ENCODE measurements at regions not wholly inside any gene's neighbourhood (a gene's known extent, or its start where the extent isn't known, plus 50 kb on each side); places are given as distances from the start of the nearest gene placed in this dataset.

GRCh38 chr4:145427991-145428390 lies 53.7 kb upstream of the SMAD1 start:
- DNase-seq (ENCODE audit: low read depth in 3 of 3, low spot score in 2 of 3) = no peak

GRCh38 chr4:145427221-145427620 lies 54.4 kb upstream of the SMAD1 start:
- DNase-seq (ENCODE audit: low read depth in 3 of 3, low spot score in 2 of 3) = no peak

- no peak for DNase-seq (ENCODE audit: low read depth in 3 of 3, low spot score in 2 of 3)
These were observed 58.5 kb upstream of the SMAD1 start for GRCh38 chr4:145423017-145423708.

GRCh38 chr4:145420595-145421214 lies 60.9 kb upstream of the SMAD1 start:
- DNase-seq (ENCODE audit: low read depth in 3 of 3, low spot score in 2 of 3) = no peak

GRCh38 chr4:145418739-145419138 lies 62.9 kb upstream of the SMAD1 start:
- no peak for DNase-seq (ENCODE audit: low read depth in 3 of 3, low spot score in 2 of 3)

GRCh38 chr4:145417348-145418130 lies 64.1 kb upstream of the SMAD1 start:
- no peak for DNase-seq (ENCODE audit: low read depth in 3 of 3, low spot score in 2 of 3)

GRCh38 chr4:145414841-145415240 lies 66.8 kb upstream of the SMAD1 start:
- DNase-seq (ENCODE audit: low read depth in 3 of 3, low spot score in 2 of 3) = no peak

- DNase-seq (ENCODE audit: low read depth in 3 of 3, low spot score in 2 of 3) = no peak
These were observed 67.4 kb upstream of the SMAD1 start for GRCh38 chr4:145414226-145414625.

- DNase-seq (ENCODE audit: low read depth in 3 of 3, low spot score in 2 of 3) = no peak
These were observed 74.7 kb upstream of the SMAD1 start for GRCh38 chr4:145406970-145407369.

- DNase-seq (ENCODE audit: low read depth in 3 of 3, low spot score in 2 of 3) = no peak
These were observed 76.9 kb upstream of the SMAD1 start for GRCh38 chr4:145404761-145405160.

- DNase-seq (ENCODE audit: low read depth in 3 of 3, low spot score in 2 of 3) = no peak
These were observed 85.1 kb upstream of the SMAD1 start for GRCh38 chr4:145396581-145396980.

- no peak for DNase-seq (ENCODE audit: low read depth in 3 of 3, low spot score in 2 of 3)
These were observed 91.1 kb upstream of the SMAD1 start for GRCh38 chr4:145390571-145390970.

- DNase-seq (ENCODE audit: low read depth in 3 of 3, low spot score in 2 of 3) = no peak
These were observed 92.1 kb upstream of the SMAD1 start for GRCh38 chr4:145389550-145389949.

GRCh38 chr4:145388043-145388442 lies 93.6 kb upstream of the SMAD1 start:
- no peak for DNase-seq (ENCODE audit: low read depth in 3 of 3, low spot score in 2 of 3)

- DNase-seq (ENCODE audit: low read depth in 3 of 3, low spot score in 2 of 3) = no peak
These were observed 94.6 kb upstream of the SMAD1 start for GRCh38 chr4:145387079-145387478.

GRCh38 chr4:145381163-145381562 lies 100.5 kb upstream of the SMAD1 start:
- DNase-seq (ENCODE audit: low read depth in 3 of 3, low spot score in 2 of 3) = no peak

- no peak for DNase-seq (ENCODE audit: low read depth in 3 of 3, low spot score in 2 of 3)
These were observed 101.5 kb upstream of the SMAD1 start for GRCh38 chr4:145380123-145380522.

- DNase-seq (ENCODE audit: low read depth in 3 of 3, low spot score in 2 of 3) = no peak
These were observed 106.2 kb upstream of the SMAD1 start for GRCh38 chr4:145375416-145375815.

GRCh38 chr4:145352438-145353145 lies 129.1 kb upstream of the SMAD1 start:
- DNase-seq (ENCODE audit: low read depth in 3 of 3, low spot score in 2 of 3) = no peak

GRCh38 chr4:145351922-145352321 lies 129.7 kb upstream of the SMAD1 start:
- DNase-seq (ENCODE audit: low read depth in 3 of 3, low spot score in 2 of 3) = no peak

- no peak for DNase-seq (ENCODE audit: low read depth in 3 of 3, low spot score in 2 of 3)
These were observed 130.5 kb upstream of the SMAD1 start for GRCh38 chr4:145351162-145351561.

All from right renal cortex interstitium (tissue), 3 donors.